Neuronal stem cell (in vitro differentiated cells): ENCODE measurements at regions not wholly inside any gene's neighbourhood (a gene's known extent, or its start where the extent isn't known, plus 50 kb on each side); places are given as distances from the start of the nearest gene placed in this dataset.

Source experiments
- DNase-seq: peaks from one replicate; pipeline ENCODE4 v3.0.0-alpha.2; 2013; ENCODE audit warnings: low spot score
- H2AFZ ChIP-seq: one replicate; pipeline ENCODE4 v1.6.1; 2013; ENCODE audit warnings: mild to moderate bottlenecking, low read length, inconsistent platforms
- H2AK5ac ChIP-seq: 2 replicates; pipeline ENCODE4 v1.6.1; 2013; ENCODE audit warnings: low read depth, mild to moderate bottlenecking, inconsistent platforms, low read length, moderate library complexity, mixed read lengths
- H2BK120ac ChIP-seq: 2 replicates; pipeline ENCODE4 v1.6.1; 2013; ENCODE audit warnings: low read depth, mild to moderate bottlenecking, inconsistent platforms, low read length, moderate library complexity, mixed read lengths
- H2BK12ac ChIP-seq: one replicate; pipeline ENCODE4 v1.6.1; 2013; ENCODE audit warnings: low read length, inconsistent platforms
- H2BK15ac ChIP-seq: 2 replicates; pipeline ENCODE4 v1.6.1; 2013; ENCODE audit warnings: mild to moderate bottlenecking, low read length, inconsistent platforms, mixed read lengths
- H2BK5ac ChIP-seq: one replicate; pipeline ENCODE4 v1.6.1; 2013; ENCODE audit warnings: inconsistent platforms, mild to moderate bottlenecking, low read length, moderate library complexity
- H3K14ac ChIP-seq: one replicate; pipeline ENCODE4 v1.6.1; 2013; ENCODE audit warnings: low read length, inconsistent platforms
- H3K18ac ChIP-seq: 2 replicates; pipeline ENCODE4 v1.6.1; 2013; ENCODE audit warnings: low read length, inconsistent platforms
- H3K23ac ChIP-seq: 2 replicates; pipeline ENCODE4 v1.6.1; 2013; ENCODE audit warnings: low read depth, mild to moderate bottlenecking, mixed read lengths, low read length, inconsistent platforms; ENCODE audit not compliant: poor library complexity
- H3K27ac ChIP-seq: replicated peaks from 3 replicates; pipeline ENCODE4 v1.5.1; 2013; ENCODE audit warnings: low read length, inconsistent platforms
- H3K27me3 ChIP-seq, 3 experiments: 2 replicates each; pipeline ENCODE4 v1.6.1; 2013; ENCODE audit warnings: low read length in 3 of 3, mild to moderate bottlenecking in 2 of 3, inconsistent platforms in 1 of 3, low read depth in 1 of 3, mixed read lengths in 1 of 3, moderate library complexity in 1 of 3; ENCODE audit not compliant: control insufficient read depth in 3 of 3, insufficient read depth in 3 of 3
- H3K36me3 ChIP-seq, 2 donors: replicated peaks in 1 of 2; 2 replicates each; pipeline ENCODE4 v1.6.1; 2013; ENCODE audit warnings: low read length in 2 of 2; ENCODE audit not compliant: control insufficient read depth in 2 of 2, insufficient read depth in 2 of 2
- H3K4ac ChIP-seq: 2 replicates; pipeline ENCODE4 v1.6.1; 2013; ENCODE audit warnings: inconsistent platforms, mild to moderate bottlenecking, low read length, moderate library complexity
- H3K4me1 ChIP-seq, 2 donors: 1 replicate in 1 of 2; 2 replicates in 1 of 2; pipeline ENCODE4 v1.6.1; 2013; ENCODE audit warnings: low read length in 2 of 2, low read depth in 1 of 2; ENCODE audit not compliant: control insufficient read depth in 2 of 2, insufficient read depth in 1 of 2
- H3K4me2 ChIP-seq: one replicate; pipeline ENCODE4 v1.6.1; 2013; ENCODE audit warnings: mild to moderate bottlenecking, low read length, inconsistent platforms; ENCODE audit not compliant: insufficient read depth, poor library complexity, severe bottlenecking
- H3K4me3 ChIP-seq, 2 donors: 2 replicates each; pipeline ENCODE4 v1.5.1; 2013; ENCODE audit warnings: low read length in 2 of 2, mild to moderate bottlenecking in 2 of 2, inconsistent platforms in 1 of 2, moderate library complexity in 1 of 2
- H3K79me1 ChIP-seq: one replicate; pipeline ENCODE4 v1.6.1; 2013; ENCODE audit warnings: low read depth, mild to moderate bottlenecking, inconsistent platforms, low read length, moderate library complexity
- H3K9ac ChIP-seq: one replicate; pipeline ENCODE4 v1.6.1; 2013; ENCODE audit warnings: mild to moderate bottlenecking, low read depth, low read length, inconsistent platforms; ENCODE audit not compliant: poor library complexity
- H3K9me3 ChIP-seq, 2 donors: replicated peaks in 1 of 2; 2 replicates each; pipeline versions ENCODE3 to v1.6.1; 2013; ENCODE audit warnings: low read length in 2 of 2, mild to moderate bottlenecking in 2 of 2, inconsistent platforms in 1 of 2, low read depth in 1 of 2, mixed read lengths in 1 of 2, moderate library complexity in 1 of 2; ENCODE audit not compliant: control insufficient read depth in 2 of 2, insufficient read depth in 1 of 2
- H4K8ac ChIP-seq: one replicate; pipeline ENCODE4 v1.6.1; 2013; ENCODE audit warnings: low read depth, mild to moderate bottlenecking, inconsistent platforms, low read length, moderate library complexity
- H4K91ac ChIP-seq: one replicate; pipeline ENCODE4 v1.6.1; 2013; ENCODE audit warnings: low read length, low read depth, mild to moderate bottlenecking, inconsistent platforms; ENCODE audit not compliant: poor library complexity
- WGBS, 2 donors: extraction: QIAGEN DNeasy Blood & Tissue Kit; methylation state at CpG; one replicate each; pipeline ENCODE4 v1.1.7; 2013; ENCODE audit warnings: missing lambda C conversion rate in 2 of 2, mixed read lengths in 1 of 2; ENCODE audit not compliant: insufficient read length in 2 of 2, insufficient replicate concordance in 1 of 2; ENCODE audit errors: extremely low coverage in 2 of 2; 5-methylcytosine and 5-hydroxymethylcytosine counted together

DNA sequence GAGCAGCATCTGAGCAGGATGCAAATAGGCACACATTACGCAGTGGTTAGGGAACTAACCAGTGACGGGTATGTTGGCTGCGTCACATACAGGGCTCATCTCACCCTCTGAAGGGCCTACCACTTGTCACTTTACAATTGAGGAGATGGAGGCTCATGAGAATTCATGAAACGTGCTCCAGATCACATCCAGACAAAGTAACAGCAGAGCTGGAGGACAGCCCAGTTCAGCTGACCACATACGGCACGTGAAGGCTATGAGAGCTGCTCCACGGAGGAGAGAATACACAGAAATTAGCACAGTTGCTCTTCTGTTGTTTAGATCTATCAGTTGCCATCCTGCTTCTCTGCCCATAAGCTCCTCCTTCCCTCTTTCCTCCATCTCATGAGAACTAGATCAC, 78.4 kb downstream of the FAM9B start:
- Histone ChIP-seq H2AK5ac (no peak overlapping the region), H3K4me1 (peaks cover 0 to 7% of the 10 kb centered on the region in 2 donors), H2BK12ac (no peak overlapping the region), H3K4me2 (no peak overlapping the region), H3K4me3 (no peak overlapping the region), H2AFZ (no peak overlapping the region), H3K14ac (no peak overlapping the region), H3K4ac (no peak overlapping the region), H2BK5ac (no peak overlapping the region), H2BK120ac (no peak overlapping the region), H3K9ac (no peak overlapping the region), H4K91ac (no peak overlapping the region), H4K8ac (no peak overlapping the region), H3K79me1 (no peaks in the 10 kb centered on the region), H3K18ac (no peak overlapping the region), H3K27me3 (no peaks in the 10 kb centered on the region), H3K27ac (no peak overlapping the region), H2BK15ac (no peak overlapping the region), H3K36me3 (no peaks in the 10 kb centered on the region), H3K23ac (no peak overlapping the region), H3K9me3 (no peaks in the 10 kb centered on the region)
- WGBS, 2 donors = no CpG with 5 or more reads among the region's 7 CpGs
- DNase-seq = no peak

- Histone ChIP-seq H2AFZ (no peak overlapping the region), H2BK12ac (no peak overlapping the region), H2BK120ac (no peak overlapping the region), H3K9ac (no peak overlapping the region), H3K4me2 (no peak overlapping the region), H3K79me1 (no peaks in the 10 kb centered on the region), H3K27me3 (peaks cover 0 to 2% (median 0%) of the 10 kb centered on the region in 3 experiments), H2BK5ac (no peak overlapping the region), H3K4me3 (no peak overlapping the region), H3K4me1 (no peaks in the 10 kb centered on the region), H3K27ac (no peak overlapping the region), H3K18ac (no peak overlapping the region), H3K23ac (no peak overlapping the region), H3K14ac (no peak overlapping the region), H3K4ac (no peak overlapping the region), H3K9me3 (no peaks in the 10 kb centered on the region), H3K36me3 (no peaks in the 10 kb centered on the region), H2BK15ac (no peak overlapping the region), H4K91ac (no peak overlapping the region), H2AK5ac (no peak overlapping the region), H4K8ac (no peak overlapping the region)
- no CpG with 5 or more reads among the region's 2 CpGs for WGBS, 2 donors
- no peak for DNase-seq
Observed at GRCh38 chrX:8946563-8946962, 87.4 kb downstream of the FAM9B start.

GRCh38 chrX:8939322-8939721, 94.6 kb downstream of the FAM9B start:
- H2AFZ ChIP-seq = no peak overlapping the region
- no peak overlapping the region for H3K4me3 ChIP-seq
- H3K36me3 ChIP-seq = no peaks in the 10 kb centered on the region
- no peak overlapping the region for H4K8ac ChIP-seq
- no CpG with 5 or more reads among the region's 3 CpGs for WGBS, 2 donors
- no peaks in the 10 kb centered on the region for H3K79me1 ChIP-seq
- H3K9me3 ChIP-seq = no peaks in the 10 kb centered on the region
- no peak for DNase-seq
- H3K27me3 ChIP-seq = no peaks in the 10 kb centered on the region
- H3K27ac ChIP-seq = no peak overlapping the region
- no peak overlapping the region for H3K4me2 ChIP-seq
- no peak overlapping the region for H2BK15ac ChIP-seq
- no peaks in the 10 kb centered on the region for H3K4me1 ChIP-seq
- H3K14ac ChIP-seq = no peak overlapping the region
- H2BK5ac ChIP-seq = no peak overlapping the region
- no peak overlapping the region for H3K23ac ChIP-seq
- no peak overlapping the region for H2BK120ac ChIP-seq
- no peak overlapping the region for H2BK12ac ChIP-seq
- H3K9ac ChIP-seq = no peak overlapping the region
- no peak overlapping the region for H3K4ac ChIP-seq
- H4K91ac ChIP-seq = no peak overlapping the region
- H3K18ac ChIP-seq = no peak overlapping the region
- H2AK5ac ChIP-seq = no peak overlapping the region

GRCh38 chrX:8927701-8928100, 106.2 kb downstream of the FAM9B start:
- no CpG with 5 or more reads among the region's 7 CpGs for WGBS, 2 donors
- H2BK5ac ChIP-seq = no peak overlapping the region
- H3K4me2 ChIP-seq = no peak overlapping the region
- H4K91ac ChIP-seq = no peak overlapping the region
- no peak overlapping the region for H2BK120ac ChIP-seq
- H3K36me3 ChIP-seq = no peaks in the 10 kb centered on the region
- H3K4me3 ChIP-seq = no peak overlapping the region
- no peak overlapping the region for H3K4ac ChIP-seq
- no peaks in the 10 kb centered on the region for H3K4me1 ChIP-seq
- no peak overlapping the region for H3K14ac ChIP-seq
- no peaks in the 10 kb centered on the region for H3K27me3 ChIP-seq
- H4K8ac ChIP-seq = no peak overlapping the region
- H3K23ac ChIP-seq = no peak overlapping the region
- H2BK15ac ChIP-seq = no peak overlapping the region
- no peaks in the 10 kb centered on the region for H3K9me3 ChIP-seq
- H3K79me1 ChIP-seq = no peaks in the 10 kb centered on the region
- H3K9ac ChIP-seq = no peak overlapping the region
- H3K27ac ChIP-seq = no peak overlapping the region
- no peak overlapping the region for H2BK12ac ChIP-seq
- H2AFZ ChIP-seq = no peak overlapping the region
- DNase-seq = no peak
- no peak overlapping the region for H2AK5ac ChIP-seq
- H3K18ac ChIP-seq = no peak overlapping the region
